Testis (tissue), 2 donors: ENCODE measurements at regions not wholly inside any gene's neighbourhood (a gene's known extent, or its start where the extent isn't known, plus 50 kb on each side); places are given as distances from the start of the nearest gene placed in this dataset.
A peak's percentile ranks its signal among the peaks of the same experiment; 100 is the strongest.

Experiments used
- DNase-seq: peaks from one replicate; pipeline ENCODE4 v3.0.0-alpha.2; 2019
- H3K27ac ChIP-seq, 2 donors: fragments of 200-600 bp; sonication (generic); one replicate each; pipeline ENCODE4 v1.5.1; 2019
- H3K27me3 ChIP-seq: fragments of 200-600 bp; sonication (generic); one replicate; pipeline ENCODE4 v1.5.1; 2019
- H3K36me3 ChIP-seq: fragments of 200-600 bp; sonication (generic); one replicate; pipeline ENCODE4 v1.5.1; 2017; ENCODE audit warnings: low read depth; ENCODE audit errors: missing control alignments
- H3K4me1 ChIP-seq: fragments of 200-600 bp; sonication (generic); one replicate; pipeline ENCODE4 v1.5.1; 2019
- H3K4me3 ChIP-seq, 2 donors: fragments of 200-600 bp; sonication (generic); one replicate each; pipeline ENCODE4 v1.5.1; 2017 to 2019
- H3K9me3 ChIP-seq: fragments of 200-600 bp; sonication (generic); one replicate; pipeline ENCODE4 v1.5.1; 2017
- CTCF ChIP-seq, 3 experiments: fragments of 450-650 bp in 2 of 3; fragments of 200-600 bp in 1 of 3; sonication (generic) in 1 of 3; IDR thresholded peaks; one replicate each; pipeline ENCODE4 v1.5.1; 2016 to 2019; ENCODE audit warnings: antibody characterized with exemption in 3 of 3, mild to moderate bottlenecking in 2 of 3, moderate library complexity in 1 of 3
- POLR2A ChIP-seq: fragments of 450-650 bp; IDR thresholded peaks from one replicate; pipeline ENCODE4 v1.6.1; 2017; ENCODE audit warnings: antibody characterized with exemption, mild to moderate bottlenecking, moderate library complexity
- WGBS, 2 donors: methylation state at CpG; one replicate each; pipeline ENCODE4 v1.1.5; 2018; 5-methylcytosine and 5-hydroxymethylcytosine counted together
- intact Hi-C: fragments of 100-400 bp; cut with DNase I; formaldehyde crosslinking; loops from one replicate; pipeline ENCODE4 v1.15.1; 2023; ENCODE audit warnings: low total_unique reads

GRCh38 chrX:134144231-134144630 is 92.8 kb upstream of the CCDC160 start:
- WGBS, 2 donors: 45 to 65% methylated on average over 1 of the region's 1 CpG
- intact Hi-C loops: no loop called here

DNA sequence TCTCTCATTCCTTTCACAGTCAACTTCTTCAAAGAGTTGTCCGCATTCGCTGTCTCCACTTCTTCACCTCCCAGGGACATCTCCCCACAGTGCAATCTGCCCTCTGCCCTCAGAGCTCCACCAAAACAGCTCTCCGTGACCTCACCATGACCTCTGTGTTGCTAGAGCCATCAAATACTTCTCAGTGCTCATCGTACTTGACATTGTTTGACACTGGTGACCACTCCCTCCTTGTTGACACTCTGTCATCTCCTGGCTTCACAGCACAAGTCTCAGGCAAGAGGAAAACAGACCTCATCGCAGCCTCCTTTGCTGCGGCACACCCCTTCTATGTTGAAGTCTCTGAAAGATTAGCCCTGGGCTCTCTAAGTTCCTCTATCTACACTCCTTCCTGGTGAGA is 90.5 kb upstream of the CCDC160 start:
- Histone ChIP-seq H3K9me3 (no peaks in the 10 kb centered on the region), H3K27ac (no peak overlapping the region), H3K4me1 (no peaks in the 10 kb centered on the region), H3K4me3 (no peak overlapping the region), H3K36me3 (no peaks in the 10 kb centered on the region), H3K27me3 (no peaks in the 10 kb centered on the region)
- no peak for DNase-seq
- TF ChIP-seq POLR2A (no peak), CTCF (IDR thresholded peaks at IDR 0.05) (no peak)
- intact Hi-C loops: no loop called here
- 87 to 88% methylated on average over 6 of the region's 6 CpGs for WGBS, 2 donors

More at GRCh38 chrX:134144231-134144630, 92.8 kb upstream of the CCDC160 start:
- no peak for TF ChIP-seq POLR2A
- no peak for TF ChIP-seq CTCF (IDR thresholded peaks at IDR 0.05)
- Histone ChIP-seq H3K4me3 (no peak overlapping the region), H3K4me1 (no peaks in the 10 kb centered on the region), H3K9me3 (no peaks in the 10 kb centered on the region), H3K27ac (no peak overlapping the region), H3K27me3 (no peaks in the 10 kb centered on the region), H3K36me3 (no peaks in the 10 kb centered on the region)
- DNase-seq: no peak

- intact Hi-C loops: no loop called here
- Histone ChIP-seq H3K36me3 (no peaks in the 10 kb centered on the region), H3K27me3 (no peaks in the 10 kb centered on the region), H3K9me3 (no peaks in the 10 kb centered on the region), H3K4me3 (no peak overlapping the region), H3K27ac (no peak overlapping the region), H3K4me1 (no peaks in the 10 kb centered on the region)
- DNase-seq: peak; percentile 14
- TF ChIP-seq CTCF (IDR thresholded peaks at IDR 0.05): no peak
- no peak for TF ChIP-seq POLR2A
- 41 to 50% methylated on average over 2 to 9 of the region's 9 CpGs for WGBS, 2 donors
Observed at GRCh38 chrX:134148172-134148692, 88.8 kb upstream of the CCDC160 start.

DNA sequence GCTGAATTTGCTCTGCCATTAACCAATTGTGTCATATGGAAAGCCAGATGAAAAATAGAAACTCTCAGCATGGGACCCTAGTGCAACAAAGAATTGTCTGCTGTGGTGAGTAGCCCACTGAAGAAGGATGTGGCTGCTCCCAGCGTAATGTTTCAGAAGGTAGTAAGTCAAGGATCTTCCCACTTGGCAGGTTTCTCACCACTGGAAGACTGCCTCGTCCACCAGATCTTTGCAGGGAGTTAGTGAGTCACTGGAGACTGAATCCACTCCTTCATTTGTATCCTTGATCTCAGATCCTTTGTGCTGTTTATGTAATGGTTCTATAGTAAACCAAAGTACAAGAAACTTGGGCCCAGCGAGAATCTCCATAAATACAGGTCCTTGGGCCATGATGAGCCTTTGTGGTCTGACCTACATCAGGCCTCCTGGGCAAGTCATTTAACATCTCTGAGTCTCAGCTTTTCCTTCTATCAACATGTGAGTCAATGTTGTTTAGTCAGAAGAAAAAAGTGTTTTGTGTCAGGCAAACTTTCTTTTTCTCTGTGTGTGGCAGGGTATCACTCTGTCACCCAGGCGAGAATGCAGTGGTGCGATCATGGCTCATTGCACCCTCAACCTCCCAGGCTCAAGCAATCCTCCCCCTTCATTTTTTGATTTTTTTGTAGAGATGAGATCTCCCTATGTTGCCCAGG is 78.0 kb upstream of the CCDC160 start:
- H3K27ac ChIP-seq: no peak overlapping the region
- no peaks in the 10 kb centered on the region for H3K9me3 ChIP-seq
- DNase-seq: no peak
- no peaks in the 10 kb centered on the region for H3K4me1 ChIP-seq
- H3K27me3 ChIP-seq: no peaks in the 10 kb centered on the region
- no peak for TF ChIP-seq CTCF (IDR thresholded peaks at IDR 0.05)
- no peak for TF ChIP-seq POLR2A
- intact Hi-C loops: no loop called here
- H3K4me3 ChIP-seq: no peak overlapping the region
- 69 to 91% methylated on average over 5 of the region's 5 CpGs for WGBS, 2 donors
- H3K36me3 ChIP-seq: no peaks in the 10 kb centered on the region

DNA sequence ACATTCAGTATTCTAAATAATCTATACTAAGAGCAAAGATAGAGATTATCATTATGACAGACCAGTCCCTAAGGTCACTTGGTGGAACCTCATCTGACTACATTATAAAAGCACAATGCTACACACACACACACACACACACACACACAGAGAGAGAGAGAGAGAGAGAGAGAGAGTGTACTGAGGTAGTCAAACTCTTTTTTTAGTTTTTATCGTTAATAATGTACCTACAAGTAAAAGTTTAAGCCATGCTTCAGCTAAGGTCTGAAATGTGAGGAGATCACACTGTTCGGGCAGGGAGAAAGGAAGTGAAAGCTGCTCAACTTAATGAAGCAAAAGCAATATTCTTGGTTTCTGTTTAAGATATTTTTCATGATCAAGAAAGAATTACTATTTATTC is 75.8 kb upstream of the CCDC160 start:
- Histone ChIP-seq H3K4me3 (no peak overlapping the region), H3K36me3 (no peaks in the 10 kb centered on the region), H3K27ac (no peak overlapping the region), H3K9me3 (no peaks in the 10 kb centered on the region), H3K4me1 (no peaks in the 10 kb centered on the region), H3K27me3 (no peaks in the 10 kb centered on the region)
- no peak for TF ChIP-seq CTCF (IDR thresholded peaks at IDR 0.05)
- TF ChIP-seq POLR2A: no peak
- intact Hi-C loops: no loop called here
- WGBS, 2 donors: 75 to 84% methylated on average over 2 of the region's 2 CpGs
- no peak for DNase-seq
